SK-N-SH treated with all-trans-retinoic acid at 6 μM for 48 hours (cell line): ENCODE measurements at regions not wholly inside any gene's neighbourhood (a gene's known extent, or its start where the extent isn't known, plus 50 kb on each side); places are given as distances from the start of the nearest gene placed in this dataset.

ENCODE experiments used
- ATAC-seq: fragments of 200-7000 bp; cut with Tn5 transposase; 3 replicates; pipeline ENCODE4 v1.9.1; 2020; ENCODE audit warnings: mild to moderate bottlenecking, moderate library complexity
- ARNTL ChIP-seq: fragments of 450-650 bp; formaldehyde crosslinking; IDR thresholded peaks from 2 replicates; pipeline ENCODE4 v1.5.0; 2020; ENCODE audit warnings: low read depth, mild to moderate bottlenecking, moderate library complexity, borderline replicate concordance
- BACH2 ChIP-seq: fragments of 250-450 bp; sonication (Bioruptor Pico); IDR thresholded peaks from 2 replicates; pipeline ENCODE4 v1.9.0; 2021; ENCODE audit warnings: mild to moderate bottlenecking, borderline replicate concordance
- CSDC2 ChIP-seq: fragments of 250-450 bp; sonication (Bioruptor Pico); IDR thresholded peaks from 2 replicates; pipeline ENCODE4 v1.5.0; 2020; ENCODE audit warnings: mild to moderate bottlenecking, moderate library complexity
- GLIS3 ChIP-seq: fragments of 250-450 bp; sonication (Bioruptor Pico); IDR thresholded peaks from 2 replicates; pipeline ENCODE4 v1.5.0; 2020; ENCODE audit warnings: mild to moderate bottlenecking, moderate library complexity
- ISL1 ChIP-seq: fragments of 250-450 bp; sonication (Bioruptor Pico); IDR thresholded peaks from 2 replicates; pipeline ENCODE4 v2.1.2; 2022; ENCODE audit warnings: mild to moderate bottlenecking, moderate library complexity
- OSR1 ChIP-seq: fragments of 250-450 bp; sonication (Bioruptor Pico); IDR thresholded peaks from 2 replicates; pipeline ENCODE4 v1.8.0; 2022; ENCODE audit warnings: moderate library complexity, mild to moderate bottlenecking, inconsistent platforms
- PATZ1 ChIP-seq: fragments of 250-450 bp; sonication (Bioruptor Pico); IDR thresholded peaks from 2 replicates; pipeline ENCODE4 v1.8.0; 2020; ENCODE audit warnings: mild to moderate bottlenecking, moderate library complexity, borderline replicate concordance
- PPARA ChIP-seq: fragments of 250-450 bp; sonication (Bioruptor Pico); IDR thresholded peaks from 2 replicates; pipeline ENCODE4 v1.5.0; 2020; ENCODE audit warnings: mild to moderate bottlenecking, borderline replicate concordance
- RARB ChIP-seq: fragments of 250-450 bp; sonication (Bioruptor Pico); IDR thresholded peaks from 2 replicates; pipeline ENCODE4 v1.8.0; 2021; ENCODE audit warnings: mild to moderate bottlenecking, moderate library complexity
- SNAI2 ChIP-seq: fragments of 250-450 bp; sonication (Bioruptor Pico); IDR thresholded peaks from 2 replicates; pipeline ENCODE4 v1.5.0; 2020; ENCODE audit warnings: mild to moderate bottlenecking, moderate library complexity
- TCF4 ChIP-seq: fragments of 250-450 bp; sonication (Bioruptor Pico); IDR thresholded peaks from 2 replicates; pipeline ENCODE4 v1.8.0; 2021; ENCODE audit warnings: mild to moderate bottlenecking, moderate library complexity, borderline replicate concordance
- TOX ChIP-seq: fragments of 250-450 bp; sonication (Bioruptor Pico); IDR thresholded peaks from 2 replicates; pipeline ENCODE4 v1.8.0; 2021; ENCODE audit warnings: mild to moderate bottlenecking, moderate library complexity, borderline replicate concordance
- TSHZ2 ChIP-seq: fragments of 250-450 bp; sonication (Bioruptor Pico); IDR thresholded peaks from 2 replicates; pipeline ENCODE4 v1.5.0; 2020; ENCODE audit warnings: mild to moderate bottlenecking, moderate library complexity
- ZFP3 ChIP-seq: fragments of 250-450 bp; sonication (Bioruptor Pico); IDR thresholded peaks from 2 replicates; pipeline ENCODE4 v1.5.0; 2020; ENCODE audit warnings: mild to moderate bottlenecking, moderate library complexity
- ZFP30 ChIP-seq: fragments of 450-650 bp; formaldehyde crosslinking; IDR thresholded peaks from 2 replicates; pipeline ENCODE4 v1.5.0; 2022; ENCODE audit warnings: mild to moderate bottlenecking, moderate library complexity
- ZNF565 ChIP-seq: fragments of 450-650 bp; formaldehyde crosslinking; conservative IDR thresholded peaks from 2 replicates; pipeline ENCODE4 v1.5.0; 2020; ENCODE audit warnings: low read depth, mild to moderate bottlenecking, moderate library complexity
- ZNF70 ChIP-seq: fragments of 450-650 bp; formaldehyde crosslinking; IDR thresholded peaks from 2 replicates; pipeline ENCODE4 v1.5.0; 2020; ENCODE audit warnings: mild to moderate bottlenecking, moderate library complexity
- ZNF8 ChIP-seq: fragments of 450-650 bp; formaldehyde crosslinking; IDR thresholded peaks from 2 replicates; pipeline ENCODE4 v1.5.0; 2020; ENCODE audit warnings: mild to moderate bottlenecking, moderate library complexity
- TF ChIP-seq, protein P1 (sequence below): fragments of 250-450 bp; sonication (Bioruptor Pico); IDR thresholded peaks from 2 replicates; pipeline ENCODE4 v1.8.0; 2021; ENCODE audit warnings: low read depth, mild to moderate bottlenecking, moderate library complexity, borderline replicate concordance
- TF ChIP-seq, protein P2 (sequence below): fragments of 250-450 bp; sonication (Bioruptor Pico); IDR thresholded peaks from 2 replicates; pipeline ENCODE4 v1.5.1; 2020; ENCODE audit warnings: low read depth, mild to moderate bottlenecking, moderate library complexity

GRCh38 chr1:215471463-215471862 lies 95.6 kb upstream of the KCTD3 start:
- TF ChIP-seq OSR1 (CRISPR knock-in tag) (no peak), ZFP3 (CRISPR knock-in tag) (no peak), TSHZ2 (no peak), GLIS3 (CRISPR knock-in tag) (no peak), PPARA (CRISPR knock-in tag) (no peak), ZFP30 (CRISPR knock-in tag) (no peak), TCF4 (CRISPR knock-in tag) (no peak), ARNTL (CRISPR knock-in tag) (no peak)
- ATAC-seq = no peak

DNA sequence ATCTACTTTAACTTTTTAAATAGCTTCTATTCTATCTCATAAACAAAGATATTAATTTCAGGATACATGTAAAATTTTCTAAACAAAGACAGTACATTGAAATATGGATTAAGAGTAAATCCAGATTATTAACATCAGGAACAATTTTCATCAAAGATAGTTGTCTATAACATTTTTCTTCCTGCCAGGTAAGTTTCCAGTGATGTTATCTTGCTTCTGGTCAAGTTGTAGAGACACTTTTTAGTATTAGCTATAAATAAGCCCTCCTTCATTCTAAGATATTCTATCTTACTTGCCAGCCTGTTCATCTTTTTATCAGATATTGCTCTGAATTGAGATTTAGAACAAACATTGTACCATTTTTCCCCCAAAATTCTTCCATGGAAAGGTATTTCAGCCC lies 94.4 kb upstream of the KCTD3 start:
- ATAC-seq = no peak
- TF ChIP-seq BACH2 (CRISPR knock-in tag) (no peak), PPARA (CRISPR knock-in tag) (no peak), OSR1 (CRISPR knock-in tag) (no peak), TCF4 (CRISPR knock-in tag) (no peak), ZFP30 (CRISPR knock-in tag) (no peak), ISL1 (CRISPR knock-in tag) (no peak), ARNTL (CRISPR knock-in tag) (no peak), SNAI2 (CRISPR knock-in tag) (no peak), ZNF70 (no peak), ZFP3 (CRISPR knock-in tag) (no peak), RARB (CRISPR knock-in tag) (no peak), ZNF565 (CRISPR knock-in tag) (no peak), ZNF8 (no peak), TOX (no peak), TSHZ2 (no peak), CSDC2 (no peak), GLIS3 (CRISPR knock-in tag) (no peak)
- TF ChIP-seq, protein P1, sequence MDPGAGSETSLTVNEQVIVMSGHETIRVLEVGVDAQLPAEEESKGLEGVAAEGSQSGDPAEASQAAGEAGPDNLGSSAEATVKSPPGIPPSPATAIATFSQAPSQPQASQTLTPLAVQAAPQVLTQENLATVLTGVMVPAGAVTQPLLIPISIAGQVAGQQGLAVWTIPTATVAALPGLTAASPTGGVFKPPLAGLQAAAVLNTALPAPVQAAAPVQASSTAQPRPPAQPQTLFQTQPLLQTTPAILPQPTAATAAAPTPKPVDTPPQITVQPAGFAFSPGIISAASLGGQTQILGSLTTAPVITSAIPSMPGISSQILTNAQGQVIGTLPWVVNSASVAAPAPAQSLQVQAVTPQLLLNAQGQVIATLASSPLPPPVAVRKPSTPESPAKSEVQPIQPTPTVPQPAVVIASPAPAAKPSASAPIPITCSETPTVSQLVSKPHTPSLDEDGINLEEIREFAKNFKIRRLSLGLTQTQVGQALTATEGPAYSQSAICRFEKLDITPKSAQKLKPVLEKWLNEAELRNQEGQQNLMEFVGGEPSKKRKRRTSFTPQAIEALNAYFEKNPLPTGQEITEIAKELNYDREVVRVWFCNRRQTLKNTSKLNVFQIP (CRISPR knock-in tag) = no peak
- TF ChIP-seq, protein P2, sequence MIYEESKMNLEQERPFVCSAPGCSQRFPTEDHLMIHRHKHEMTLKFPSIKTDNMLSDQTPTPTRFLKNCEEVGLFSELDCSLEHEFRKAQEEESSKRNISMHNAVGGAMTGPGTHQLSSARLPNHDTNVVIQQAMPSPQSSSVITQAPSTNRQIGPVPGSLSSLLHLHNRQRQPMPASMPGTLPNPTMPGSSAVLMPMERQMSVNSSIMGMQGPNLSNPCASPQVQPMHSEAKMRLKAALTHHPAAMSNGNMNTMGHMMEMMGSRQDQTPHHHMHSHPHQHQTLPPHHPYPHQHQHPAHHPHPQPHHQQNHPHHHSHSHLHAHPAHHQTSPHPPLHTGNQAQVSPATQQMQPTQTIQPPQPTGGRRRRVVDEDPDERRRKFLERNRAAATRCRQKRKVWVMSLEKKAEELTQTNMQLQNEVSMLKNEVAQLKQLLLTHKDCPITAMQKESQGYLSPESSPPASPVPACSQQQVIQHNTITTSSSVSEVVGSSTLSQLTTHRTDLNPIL (CRISPR knock-in tag) = no peak

- TF ChIP-seq ARNTL (CRISPR knock-in tag) (no peak), ISL1 (CRISPR knock-in tag) (no peak), OSR1 (CRISPR knock-in tag) (no peak), ZNF8 (no peak), PATZ1 (CRISPR knock-in tag) (no peak), BACH2 (CRISPR knock-in tag) (no peak), PPARA (CRISPR knock-in tag) (no peak), ZFP30 (CRISPR knock-in tag) (no peak), TOX (no peak), SNAI2 (CRISPR knock-in tag) (no peak)
- TF ChIP-seq, protein P1 (CRISPR knock-in tag) = no peak
- TF ChIP-seq, protein P2 (CRISPR knock-in tag) = no peak
- TF ChIP-seq, all 23 proteins: peak for 0
- ATAC-seq = no peak
Measured at GRCh38 chr1:215473943-215474342, 93.2 kb upstream of the KCTD3 start.
